ENCODE measurements at regions not wholly inside any gene's neighbourhood (a gene's known extent, or its start where the extent isn't known, plus 50 kb on each side); places are given as distances from the start of the nearest gene placed in this dataset.

DNA sequence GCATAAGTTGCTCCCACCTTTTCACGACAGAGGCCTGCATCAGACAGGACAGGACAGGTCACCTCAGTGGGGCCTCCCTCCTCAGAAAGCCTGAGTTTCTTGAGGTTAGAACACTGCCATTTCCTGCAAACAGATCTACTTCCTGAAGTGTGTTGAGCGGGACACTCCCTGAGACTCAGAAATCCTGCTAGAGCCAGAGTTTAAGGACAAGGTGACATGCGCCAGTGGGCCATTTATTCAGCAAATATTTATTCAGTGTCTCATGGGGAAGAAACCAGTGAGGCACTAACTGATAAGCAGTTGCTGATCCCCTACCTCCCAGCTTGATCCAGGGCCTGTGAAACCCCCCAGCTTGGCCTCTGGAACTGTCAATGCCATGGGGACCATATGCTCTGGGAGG, 454.6 kb downstream of the SOX6 start:
- TF ChIP-seq EZH2 (IDR thresholded peaks at IDR 0.05) (no peak), POLR2AphosphoS5 (IDR thresholded peaks at IDR 0.05; ENCODE audit: borderline replicate concordance, low read depth, low read length) (no peak)

Data from SK-N-MC (cell line).